Thoracic aorta (tissue), 2 donors: ENCODE measurements at regions not wholly inside any gene's neighbourhood (a gene's known extent, or its start where the extent isn't known, plus 50 kb on each side); places are given as distances from the start of the nearest gene placed in this dataset.

Source experiments
- ATAC-seq: fragments of 150-250 bp; one replicate; pipeline ENCODE4 v1.8.0; 2017; ENCODE audit warnings: low read depth; ENCODE audit not compliant: insufficient number of reproducible peaks, low FRiP score
- DNase-seq: peaks from one replicate; pipeline ENCODE4 v3.0.0-alpha.2; 2020; ENCODE audit warnings: low spot score
- H3K27ac ChIP-seq, 2 donors: fragments of 200-600 bp; sonication (generic); 1 replicate in 1 of 2; 2 replicates in 1 of 2; pipeline ENCODE4 v1.5.1; 2016; ENCODE audit warnings: mild to moderate bottlenecking in 2 of 2, moderate library complexity in 2 of 2
- H3K27me3 ChIP-seq: fragments of 200-600 bp; sonication (generic); replicated peaks from 2 replicates; pipeline ENCODE4 v1.6.0; 2016; ENCODE audit warnings: mild to moderate bottlenecking; ENCODE audit not compliant: insufficient read depth
- H3K36me3 ChIP-seq: fragments of 200-600 bp; sonication (generic); one replicate; pipeline ENCODE4 v1.5.1; 2016
- H3K4me1 ChIP-seq, 2 donors: fragments of 200-600 bp; sonication (generic); 1 replicate in 1 of 2; 2 replicates in 1 of 2; pipeline versions ENCODE4 v1.5.1 to v1.6.0; 2016; ENCODE audit warnings: low read depth in 2 of 2, mild to moderate bottlenecking in 1 of 2; ENCODE audit not compliant: control insufficient read depth in 1 of 2
- H3K4me3 ChIP-seq: fragments of 200-600 bp; sonication (generic); 2 replicates; pipeline ENCODE4 v1.5.1; 2016; ENCODE audit warnings: mild to moderate bottlenecking
- H3K9me3 ChIP-seq: fragments of 200-600 bp; sonication (generic); 2 replicates; pipeline ENCODE4 v1.5.1; 2016
- CTCF ChIP-seq: fragments of 200-600 bp; sonication (generic); IDR thresholded peaks from one replicate; pipeline ENCODE4 v1.5.1; 2019; ENCODE audit warnings: antibody characterized with exemption

GRCh38 chr5:106873568-106873967, 797.2 kb downstream of the EFNA5 start:
- no peaks in the 10 kb centered on the region for H3K9me3 ChIP-seq
- H3K27me3 ChIP-seq, result no peaks in the 10 kb centered on the region
- TF ChIP-seq CTCF, result no peak
- DNase-seq (no peak), ATAC-seq (no peak)
- no peak overlapping the region for H3K27ac ChIP-seq
- no peak overlapping the region for H3K4me3 ChIP-seq
- H3K36me3 ChIP-seq, result no peaks in the 10 kb centered on the region
- H3K4me1 ChIP-seq, result no peaks in the 10 kb centered on the region

- Histone ChIP-seq H3K9me3 (no peaks in the 10 kb centered on the region), H3K4me1 (peaks cover 0 to 10% of the 10 kb centered on the region in 2 donors), H3K4me3 (no peak overlapping the region), H3K27me3 (no peaks in the 10 kb centered on the region), H3K36me3 (no peaks in the 10 kb centered on the region), H3K27ac (no peak overlapping the region)
- TF ChIP-seq CTCF, result no peak
- no peak for DNase-seq
- no peak for ATAC-seq
Measured at GRCh38 chr5:106865279-106865678, 805.5 kb downstream of the EFNA5 start.

- no peaks in the 10 kb centered on the region for H3K27me3 ChIP-seq
- no peak for DNase-seq
- H3K36me3 ChIP-seq, result no peaks in the 10 kb centered on the region
- TF ChIP-seq CTCF, result no peak
- no peak overlapping the region for H3K4me3 ChIP-seq
- H3K4me1 ChIP-seq, result peaks cover 0 to 10% of the 10 kb centered on the region in 2 donors
- ATAC-seq, result no peak
- no peak overlapping the region for H3K27ac ChIP-seq
- no peaks in the 10 kb centered on the region for H3K9me3 ChIP-seq
Measured at GRCh38 chr5:106862450-106863193, 808.1 kb downstream of the EFNA5 start.

GRCh38 chr5:106860398-106861044, 810.2 kb downstream of the EFNA5 start:
- H3K4me3 ChIP-seq, result no peak overlapping the region
- ATAC-seq (no peak), DNase-seq (no peak)
- TF ChIP-seq CTCF, result no peak
- H3K27ac ChIP-seq, result no peak overlapping the region
- no peaks in the 10 kb centered on the region for H3K27me3 ChIP-seq
- H3K4me1 ChIP-seq, result peaks cover 0 to 10% of the 10 kb centered on the region in 2 donors
- no peaks in the 10 kb centered on the region for H3K9me3 ChIP-seq
- no peaks in the 10 kb centered on the region for H3K36me3 ChIP-seq

- no peak for TF ChIP-seq CTCF
- no peaks in the 10 kb centered on the region for H3K9me3 ChIP-seq
- peaks cover 0 to 10% of the 10 kb centered on the region in 2 donors for H3K4me1 ChIP-seq
- H3K4me3 ChIP-seq, result no peak overlapping the region
- no peaks in the 10 kb centered on the region for H3K36me3 ChIP-seq
- no peak overlapping the region for H3K27ac ChIP-seq
- DNase-seq (no peak), ATAC-seq (no peak)
- H3K27me3 ChIP-seq, result no peaks in the 10 kb centered on the region
Measured at GRCh38 chr5:106858616-106859015, 812.1 kb downstream of the EFNA5 start.
